Endothelial cell (in vitro differentiated cells): ENCODE measurements at regions not wholly inside any gene's neighbourhood (a gene's known extent, or its start where the extent isn't known, plus 50 kb on each side); places are given as distances from the start of the nearest gene placed in this dataset.

Experiments used
- DNase-seq: peaks from one replicate; pipeline ENCODE4 v3.0.0; 2021; ENCODE audit warnings: low spot score
- H3K27ac Mint-ChIP-seq: one replicate; pipeline ENCODE4 v1.8.0; 2021; ENCODE audit warnings: mixed read lengths, inconsistent platforms; ENCODE audit not compliant: unreplicated experiment
- H3K27me3 Mint-ChIP-seq: one replicate; pipeline ENCODE4 v1.8.0; 2021; ENCODE audit warnings: mild to moderate bottlenecking, moderate library complexity, mixed read lengths, inconsistent platforms; ENCODE audit not compliant: unreplicated experiment
- H3K36me3 Mint-ChIP-seq: one replicate; pipeline ENCODE4 v1.8.0; 2021; ENCODE audit warnings: mild to moderate bottlenecking, low read depth, mixed read lengths, inconsistent platforms; ENCODE audit not compliant: unreplicated experiment
- H3K4me1 Mint-ChIP-seq: one replicate; pipeline ENCODE4 v1.8.0; 2021; ENCODE audit warnings: mild to moderate bottlenecking, mixed read lengths, inconsistent platforms; ENCODE audit not compliant: unreplicated experiment
- H3K4me3 Mint-ChIP-seq: one replicate; pipeline ENCODE4 v1.8.0; 2021; ENCODE audit warnings: mild to moderate bottlenecking, mixed read lengths, inconsistent platforms; ENCODE audit not compliant: unreplicated experiment
- H3K9me3 Mint-ChIP-seq: one replicate; pipeline ENCODE4 v1.8.0; 2021; ENCODE audit warnings: mixed read lengths, inconsistent platforms; ENCODE audit not compliant: unreplicated experiment
- TF ChIP-seq, protein P1 (sequence below): fragments of 200-600 bp; sonication (generic); IDR thresholded peaks from one replicate; pipeline ENCODE4 v1.5.0; 2021; ENCODE audit warnings: antibody characterized with exemption; ENCODE audit not compliant: unreplicated experiment

DNA sequence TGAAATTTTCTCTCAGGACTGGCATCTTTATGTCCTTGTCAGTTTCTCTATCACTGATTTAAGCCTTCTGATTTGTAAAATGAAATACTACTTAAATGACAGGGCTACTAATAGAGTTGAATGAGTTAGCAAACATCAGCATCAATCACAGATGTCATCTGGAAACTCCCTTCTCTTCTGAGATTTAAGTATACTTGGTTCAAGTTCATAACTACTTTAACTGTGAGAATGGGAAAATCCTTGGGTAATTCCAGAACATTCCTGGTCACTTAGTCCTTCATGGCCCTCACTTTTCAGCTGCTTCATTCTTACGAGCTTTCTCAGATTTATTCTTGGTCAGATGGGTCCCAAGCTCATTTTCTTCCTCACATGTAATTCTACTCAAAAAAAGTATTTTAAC lies 1655.3 kb upstream of the FLRT2 start:
- no peaks in the 10 kb centered on the region for H3K27me3 Mint-ChIP-seq
- no peaks in the 10 kb centered on the region for H3K9me3 Mint-ChIP-seq
- no peak for DNase-seq
- H3K36me3 Mint-ChIP-seq, result no peaks in the 10 kb centered on the region
- H3K27ac Mint-ChIP-seq, result no peak overlapping the region
- H3K4me3 Mint-ChIP-seq, result no peak overlapping the region
- TF ChIP-seq, protein P1, sequence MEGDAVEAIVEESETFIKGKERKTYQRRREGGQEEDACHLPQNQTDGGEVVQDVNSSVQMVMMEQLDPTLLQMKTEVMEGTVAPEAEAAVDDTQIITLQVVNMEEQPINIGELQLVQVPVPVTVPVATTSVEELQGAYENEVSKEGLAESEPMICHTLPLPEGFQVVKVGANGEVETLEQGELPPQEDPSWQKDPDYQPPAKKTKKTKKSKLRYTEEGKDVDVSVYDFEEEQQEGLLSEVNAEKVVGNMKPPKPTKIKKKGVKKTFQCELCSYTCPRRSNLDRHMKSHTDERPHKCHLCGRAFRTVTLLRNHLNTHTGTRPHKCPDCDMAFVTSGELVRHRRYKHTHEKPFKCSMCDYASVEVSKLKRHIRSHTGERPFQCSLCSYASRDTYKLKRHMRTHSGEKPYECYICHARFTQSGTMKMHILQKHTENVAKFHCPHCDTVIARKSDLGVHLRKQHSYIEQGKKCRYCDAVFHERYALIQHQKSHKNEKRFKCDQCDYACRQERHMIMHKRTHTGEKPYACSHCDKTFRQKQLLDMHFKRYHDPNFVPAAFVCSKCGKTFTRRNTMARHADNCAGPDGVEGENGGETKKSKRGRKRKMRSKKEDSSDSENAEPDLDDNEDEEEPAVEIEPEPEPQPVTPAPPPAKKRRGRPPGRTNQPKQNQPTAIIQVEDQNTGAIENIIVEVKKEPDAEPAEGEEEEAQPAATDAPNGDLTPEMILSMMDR, result no peak
- H3K4me1 Mint-ChIP-seq, result no peaks in the 10 kb centered on the region

DNA sequence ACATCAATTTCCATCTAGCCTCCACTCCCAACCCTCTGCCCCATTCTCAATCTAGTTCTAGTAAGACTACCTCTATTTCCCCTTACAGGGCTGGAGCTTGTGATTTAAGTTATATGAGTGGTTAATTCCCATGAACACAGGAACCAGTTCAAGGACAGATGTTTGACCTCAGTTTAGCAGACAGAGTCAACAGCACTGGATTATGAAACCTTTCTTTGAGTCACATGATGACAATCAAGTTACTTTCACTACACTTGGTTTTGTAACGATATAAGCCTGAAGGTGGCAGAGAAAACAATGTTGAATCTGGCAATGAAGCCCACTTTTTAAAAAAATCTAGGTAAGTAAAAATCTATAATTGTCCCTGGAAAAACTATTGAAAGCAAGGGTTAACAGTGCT lies 1646.2 kb upstream of the FLRT2 start:
- TF ChIP-seq, protein P1, result no peak
- H3K27ac Mint-ChIP-seq, result no peak overlapping the region
- no peak overlapping the region for H3K4me3 Mint-ChIP-seq
- H3K9me3 Mint-ChIP-seq, result no peaks in the 10 kb centered on the region
- H3K4me1 Mint-ChIP-seq, result no peaks in the 10 kb centered on the region
- no peaks in the 10 kb centered on the region for H3K36me3 Mint-ChIP-seq
- no peaks in the 10 kb centered on the region for H3K27me3 Mint-ChIP-seq
- DNase-seq, result no peak

DNA sequence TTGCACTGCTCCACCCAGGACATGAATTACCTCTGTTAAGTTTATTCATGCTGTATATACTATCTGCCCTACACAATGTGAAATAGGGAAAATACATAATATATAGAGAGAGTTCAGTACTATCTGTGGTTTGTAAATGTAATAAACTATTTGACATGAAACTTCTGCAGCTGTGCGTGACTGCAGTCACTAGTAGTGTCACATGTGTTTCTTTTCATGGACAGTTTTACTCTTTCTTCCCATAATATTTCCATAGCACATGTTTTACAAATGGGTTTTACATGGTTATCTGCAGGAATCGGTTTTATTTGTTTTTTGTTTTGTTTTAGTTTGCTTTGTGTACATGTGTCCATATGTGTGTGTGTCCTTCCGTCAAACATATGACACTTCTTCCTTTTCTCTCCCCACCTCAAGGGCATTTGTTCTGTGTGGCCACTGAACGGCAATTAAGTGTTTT lies 1644.1 kb upstream of the FLRT2 start:
- H3K4me1 Mint-ChIP-seq, result no peaks in the 10 kb centered on the region
- DNase-seq, result no peak
- H3K4me3 Mint-ChIP-seq, result no peak overlapping the region
- no peaks in the 10 kb centered on the region for H3K9me3 Mint-ChIP-seq
- TF ChIP-seq, protein P1, result no peak
- no peaks in the 10 kb centered on the region for H3K36me3 Mint-ChIP-seq
- H3K27ac Mint-ChIP-seq, result no peak overlapping the region
- H3K27me3 Mint-ChIP-seq, result no peaks in the 10 kb centered on the region

DNA sequence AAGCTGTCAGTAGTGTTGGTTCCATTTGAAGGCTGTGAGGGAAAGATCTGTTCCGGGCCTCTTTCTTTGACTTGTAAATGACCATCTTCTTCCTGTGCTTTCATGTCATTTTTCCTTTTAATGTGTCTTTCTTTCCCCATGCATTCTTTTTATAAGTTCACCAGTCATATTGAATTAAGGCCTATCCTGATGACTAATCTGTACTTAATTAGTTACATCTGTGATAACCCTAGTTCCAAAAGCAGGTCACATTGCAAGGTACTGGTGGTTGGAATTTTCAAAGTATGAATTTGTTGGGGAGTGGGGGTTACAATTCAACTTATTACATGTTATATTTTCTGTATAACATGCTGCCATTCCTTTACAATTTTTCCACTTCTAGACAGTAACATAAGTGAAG lies 1642.1 kb upstream of the FLRT2 start:
- TF ChIP-seq, protein P1, result no peak
- Mint-ChIP-seq H3K4me1 (no peaks in the 10 kb centered on the region), H3K36me3 (no peaks in the 10 kb centered on the region), H3K27me3 (no peaks in the 10 kb centered on the region), H3K4me3 (no peak overlapping the region), H3K9me3 (no peaks in the 10 kb centered on the region), H3K27ac (no peak overlapping the region)
- no peak for DNase-seq

DNA sequence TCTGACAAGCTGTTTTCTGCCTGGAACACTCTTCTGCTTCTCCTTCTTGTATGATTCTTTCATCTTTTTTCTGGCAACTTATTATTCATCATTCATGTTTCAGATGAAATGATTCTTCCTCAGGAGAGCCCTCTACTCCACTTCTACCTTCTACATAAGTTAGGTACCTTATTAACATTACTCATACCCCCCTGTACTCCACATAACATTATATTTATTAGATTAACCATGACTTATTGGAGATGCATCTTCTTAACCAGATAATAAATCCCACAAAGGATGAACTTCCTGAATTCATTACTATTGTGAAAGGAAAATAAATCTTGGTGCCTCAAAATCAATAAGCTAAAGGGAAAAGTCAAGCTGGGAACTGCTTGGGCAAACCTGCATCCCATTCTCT lies 1636.5 kb upstream of the FLRT2 start:
- DNase-seq, result no peak

More for the DNA sequence above, 1636.5 kb upstream of the FLRT2 start:
- no peaks in the 10 kb centered on the region for H3K36me3 Mint-ChIP-seq
- no peaks in the 10 kb centered on the region for H3K27me3 Mint-ChIP-seq
- H3K27ac Mint-ChIP-seq, result no peak overlapping the region
- H3K4me1 Mint-ChIP-seq, result no peaks in the 10 kb centered on the region
- TF ChIP-seq, protein P1, result no peak
- H3K4me3 Mint-ChIP-seq, result no peak overlapping the region
- no peaks in the 10 kb centered on the region for H3K9me3 Mint-ChIP-seq
